ENCODE measurements at regions not wholly inside any gene's neighbourhood (a gene's known extent, or its start where the extent isn't known, plus 50 kb on each side); places are given as distances from the start of the nearest gene placed in this dataset.

GRCh38 chr10:108375691-108376090, 1211.2 kb upstream of the SORCS1 start:
- TF ChIP-seq CTCF (IDR thresholded peaks at IDR 0.05) (no peak), POLR2A (IDR thresholded peaks at IDR 0.05) (no peak)

All from ovary (tissue), 3 donors.